Bronchial epithelial cell (primary cell): ENCODE measurements at regions not wholly inside any gene's neighbourhood (a gene's known extent, or its start where the extent isn't known, plus 50 kb on each side); places are given as distances from the start of the nearest gene placed in this dataset.

Source experiments
- DNase-seq: peaks from one replicate; pipeline ENCODE4 v3.0.0-alpha.2; 2010; ENCODE audit warnings: low read depth
- FAIRE-seq: peaks from 2 replicates; lab custom pipeline; 2011; peaks lifted over from hg19 to GRCh38; lab: Jason Lieb, UNC
- H3K27me3 ChIP-seq: 2 replicates; pipeline ENCODE4 v1.5.1; 2011; ENCODE audit warnings: low read length; ENCODE audit not compliant: control insufficient read depth, insufficient read depth
- H3K36me3 ChIP-seq: 2 replicates; pipeline ENCODE4 v1.5.1; 2011; ENCODE audit warnings: low read length; ENCODE audit not compliant: control insufficient read depth, insufficient read depth
- H3K4me3 ChIP-seq: 2 replicates; pipeline ENCODE4 v1.5.1; 2011; ENCODE audit warnings: mild to moderate bottlenecking, low read depth, low read length, control low read depth
- CTCF ChIP-seq: IDR thresholded peaks from 2 replicates; pipeline ENCODE4 v1.5.1; 2011; ENCODE audit warnings: mild to moderate bottlenecking, moderate library complexity, low read length, control low read depth, inconsistent platforms; ENCODE audit not compliant: insufficient read depth, severe bottlenecking

GRCh38 chr20:10799735-10800134 lies 125.9 kb upstream of the JAG1 start:
- FAIRE-seq (no peak), DNase-seq (peak; percentile 46)
- TF ChIP-seq CTCF, result no peak
- H3K4me3 ChIP-seq, result no peak overlapping the region
- H3K27me3 ChIP-seq, result no peaks in the 10 kb centered on the region
- no peaks in the 10 kb centered on the region for H3K36me3 ChIP-seq

GRCh38 chr20:10800288-10800687 lies 126.5 kb upstream of the JAG1 start:
- Histone ChIP-seq H3K36me3 (no peaks in the 10 kb centered on the region), H3K4me3 (no peak overlapping the region), H3K27me3 (no peaks in the 10 kb centered on the region)
- FAIRE-seq (no peak), DNase-seq (peak; percentile 75)
- TF ChIP-seq CTCF, result no peak

GRCh38 chr20:10802236-10802635 lies 128.4 kb upstream of the JAG1 start:
- no peak overlapping the region for H3K4me3 ChIP-seq
- no peak for TF ChIP-seq CTCF
- no peak for DNase-seq
- no peaks in the 10 kb centered on the region for H3K36me3 ChIP-seq
- no peaks in the 10 kb centered on the region for H3K27me3 ChIP-seq
- FAIRE-seq, result no peak

GRCh38 chr20:10805764-10806163 lies 132.0 kb upstream of the JAG1 start:
- FAIRE-seq, result no peak
- Histone ChIP-seq H3K36me3 (no peaks in the 10 kb centered on the region), H3K4me3 (no peak overlapping the region), H3K27me3 (no peaks in the 10 kb centered on the region)
- TF ChIP-seq CTCF, result no peak
- no peak for DNase-seq

- no peaks in the 10 kb centered on the region for H3K36me3 ChIP-seq
- no peaks in the 10 kb centered on the region for H3K27me3 ChIP-seq
- FAIRE-seq (no peak), DNase-seq (no peak)
- H3K4me3 ChIP-seq, result no peak overlapping the region
- no peak for TF ChIP-seq CTCF
These were observed 132.7 kb upstream of the JAG1 start for GRCh38 chr20:10806539-10806938.

GRCh38 chr20:10807013-10807412 lies 133.2 kb upstream of the JAG1 start:
- Histone ChIP-seq H3K36me3 (no peaks in the 10 kb centered on the region), H3K27me3 (no peaks in the 10 kb centered on the region), H3K4me3 (no peak overlapping the region)
- no peak for TF ChIP-seq CTCF
- DNase-seq (no peak), FAIRE-seq (peak; percentile 47)
